ENCODE measurements at regions not wholly inside any gene's neighbourhood (a gene's known extent, or its start where the extent isn't known, plus 50 kb on each side); places are given as distances from the start of the nearest gene placed in this dataset.

- DNase-seq (no peak), ATAC-seq (ENCODE audit: low read depth) (no peak)
- H3K36me3 ChIP-seq (replicated peaks in 1 of 2; ENCODE audit: control extremely low read depth in 1 of 2, control insufficient read depth in 1 of 2, extremely low read depth in 1 of 2, insufficient read depth in 2 of 2, low read length in 1 of 2), result no peaks in the 10 kb centered on the region
- ChIA-PET POLR2A (no interaction called here), CTCF (no interaction called here)
- H3K9me3 ChIP-seq (ENCODE audit: control extremely low read depth in 1 of 3, control insufficient read depth in 2 of 3, insufficient read depth in 1 of 3, low read length in 2 of 3), result no peaks in the 10 kb centered on the region
- H3K4me3 Mint-ChIP-seq, result no peak overlapping the region
- H3K27ac Mint-ChIP-seq, result no peak overlapping the region
- intact Hi-C loops (cut with micrococcal nuclease), result no loop called here
- H2AFZ ChIP-seq (ENCODE audit: insufficient read depth, low read depth, low read length, poor library complexity, severe bottlenecking), result no peak overlapping the region
- H3K4me3 ChIP-seq (ENCODE audit: control extremely low read depth in 1 of 5, extremely low read depth in 1 of 5, insufficient read depth in 1 of 5, low read depth in 2 of 5, low read length in 4 of 5), result no peak overlapping the region
- H4K20me1 ChIP-seq (ENCODE audit: control insufficient read depth, insufficient read depth, low read length, poor library complexity, severe bottlenecking), result no peaks in the 10 kb centered on the region
- H3K27ac ChIP-seq (ENCODE audit: low read length in 2 of 2), result no peak overlapping the region
- no peaks in the 10 kb centered on the region for H3K4me1 Mint-ChIP-seq
- peaks cover 15% of the 10 kb centered on the region for H3K27me3 Mint-ChIP-seq
- no peaks in the 10 kb centered on the region for H3K79me2 ChIP-seq (ENCODE audit: control insufficient read depth, insufficient read depth, low read length)
- no peak for TF ChIP-seq EZH2 (IDR thresholded peaks at IDR 0.05; ENCODE audit: borderline replicate concordance, insufficient read depth, low read depth, low read length, poor library complexity, severe bottlenecking)
- TF ChIP-seq CTCF (IDR thresholded peaks at IDR 0.05), result no peak
- H3K9ac ChIP-seq (ENCODE audit: low read length), result no peak overlapping the region
- no peaks in the 10 kb centered on the region for H3K9me3 Mint-ChIP-seq (ENCODE audit: insufficient read depth)
- H3K27me3 ChIP-seq (replicated peaks in 1 of 4; ENCODE audit: control extremely low read depth in 1 of 4, control insufficient read depth in 3 of 4, insufficient read depth in 4 of 4, low read length in 3 of 4), result peaks cover 0 to 8% (median 0%) of the 10 kb centered on the region in 4 experiments
- no peaks in the 10 kb centered on the region for H3K4me1 ChIP-seq (ENCODE audit: control insufficient read depth in 2 of 2, insufficient read depth in 2 of 2, low read length in 2 of 2)
- H3K4me2 ChIP-seq (replicated peaks; ENCODE audit: low read depth, low read length, poor library complexity, severe bottlenecking), result no peak overlapping the region
Measured at GRCh38 chr4:112060212-112060611, 85.0 kb upstream of the FAM241A start.

GRCh38 chr4:112061207-112061817, 83.9 kb upstream of the FAM241A start:
- no peak for TF ChIP-seq EZH2 (IDR thresholded peaks at IDR 0.05; ENCODE audit: borderline replicate concordance, insufficient read depth, low read depth, low read length, poor library complexity, severe bottlenecking)
- no peak for TF ChIP-seq CTCF (IDR thresholded peaks at IDR 0.05)
- Mint-ChIP-seq H3K4me3 (no peak overlapping the region), H3K4me1 (no peaks in the 10 kb centered on the region), H3K9me3 (ENCODE audit: insufficient read depth) (no peaks in the 10 kb centered on the region), H3K27ac (no peak overlapping the region), H3K27me3 (peaks cover 19% of the 10 kb centered on the region)
- no peaks in the 10 kb centered on the region for H3K79me2 ChIP-seq (ENCODE audit: control insufficient read depth, insufficient read depth, low read length)
- CTCF ChIA-PET, result no interaction called here
- no peaks in the 10 kb centered on the region for H3K4me1 ChIP-seq (ENCODE audit: control insufficient read depth in 2 of 2, insufficient read depth in 2 of 2, low read length in 2 of 2)
- H3K4me3 ChIP-seq (ENCODE audit: control extremely low read depth in 1 of 5, extremely low read depth in 1 of 5, insufficient read depth in 1 of 5, low read depth in 2 of 5, low read length in 4 of 5), result no peak overlapping the region
- DNase-seq (no peak), ATAC-seq (ENCODE audit: low read depth) (no peak)
- no peaks in the 10 kb centered on the region for H4K20me1 ChIP-seq (ENCODE audit: control insufficient read depth, insufficient read depth, low read length, poor library complexity, severe bottlenecking)
- POLR2A ChIA-PET, result no interaction called here
- H3K9me3 ChIP-seq (ENCODE audit: control extremely low read depth in 1 of 3, control insufficient read depth in 2 of 3, insufficient read depth in 1 of 3, low read length in 2 of 3), result no peaks in the 10 kb centered on the region
- H3K27me3 ChIP-seq (replicated peaks in 1 of 4; ENCODE audit: control extremely low read depth in 1 of 4, control insufficient read depth in 3 of 4, insufficient read depth in 4 of 4, low read length in 3 of 4), result peaks cover 0 to 8% (median 0%) of the 10 kb centered on the region in 4 experiments
- H3K27ac ChIP-seq (ENCODE audit: low read length in 2 of 2), result no peak overlapping the region
- H3K9ac ChIP-seq (ENCODE audit: low read length), result no peak overlapping the region
- H3K36me3 ChIP-seq (replicated peaks in 1 of 2; ENCODE audit: control extremely low read depth in 1 of 2, control insufficient read depth in 1 of 2, extremely low read depth in 1 of 2, insufficient read depth in 2 of 2, low read length in 1 of 2), result no peaks in the 10 kb centered on the region
- intact Hi-C loops (cut with micrococcal nuclease), result no loop called here
- 96% methylated on average over 2 of the region's 2 CpGs for WGBS (ENCODE audit: insufficient coverage)
- H2AFZ ChIP-seq (ENCODE audit: insufficient read depth, low read depth, low read length, poor library complexity, severe bottlenecking), result no peak overlapping the region
- no peak overlapping the region for H3K4me2 ChIP-seq (replicated peaks; ENCODE audit: low read depth, low read length, poor library complexity, severe bottlenecking)

Data from B cell (primary cell).